Immature natural killer cell (primary cell): ENCODE measurements at regions not wholly inside any gene's neighbourhood (a gene's known extent, or its start where the extent isn't known, plus 50 kb on each side); places are given as distances from the start of the nearest gene placed in this dataset.
"Not testable (repeated sequence)": the region's sequence is repeated elsewhere in the genome, so short reads cannot be mapped to it uniquely, and the experiment has no call there.

Source experiments
- DNase-seq, 3 donors: peaks; one replicate each; pipeline ENCODE4 v3.0.0; 2022; ENCODE audit warnings: mixed read lengths in 1 of 3
- H3K27ac Mint-ChIP-seq, 6 donors: one replicate each; pipeline ENCODE4 v1.8.0; 2020; ENCODE audit warnings: mixed read lengths in 6 of 6, mild to moderate bottlenecking in 5 of 6, inconsistent platforms in 4 of 6, moderate library complexity in 3 of 6
- H3K27me3 Mint-ChIP-seq, 3 donors: one replicate each; pipeline ENCODE4 v1.8.0; 2020 to 2021; ENCODE audit warnings: low read depth in 3 of 3, mild to moderate bottlenecking in 3 of 3, mixed read lengths in 3 of 3, moderate library complexity in 3 of 3, inconsistent platforms in 1 of 3
- H3K36me3 Mint-ChIP-seq, 3 donors: one replicate each; pipeline ENCODE4 v1.8.0; 2020; ENCODE audit warnings: mixed read lengths in 3 of 3, inconsistent platforms in 2 of 3, mild to moderate bottlenecking in 2 of 3
- H3K4me1 Mint-ChIP-seq, 2 donors: one replicate each; pipeline ENCODE4 v1.8.0; 2020; ENCODE audit warnings: inconsistent platforms in 2 of 2, mild to moderate bottlenecking in 2 of 2, mixed read lengths in 2 of 2, moderate library complexity in 1 of 2
- H3K4me3 Mint-ChIP-seq, 5 donors: one replicate each; pipeline ENCODE4 v1.8.0; 2020; ENCODE audit warnings: mild to moderate bottlenecking in 5 of 5, mixed read lengths in 5 of 5, inconsistent platforms in 3 of 5, moderate library complexity in 3 of 5
- H3K9me3 Mint-ChIP-seq, 6 donors: one replicate each; pipeline ENCODE4 v1.8.0; 2020; ENCODE audit warnings: mild to moderate bottlenecking in 6 of 6, mixed read lengths in 6 of 6, inconsistent platforms in 4 of 6, moderate library complexity in 3 of 6

- Mint-ChIP-seq H3K4me3 (no peak overlapping the region), H3K27me3 (peaks cover 0 to 1% (median 0%) of the 10 kb centered on the region in 3 donors), H3K27ac (no peak overlapping the region), H3K4me1 (no peaks in the 10 kb centered on the region), H3K9me3 (peaks cover 6 to 43% (median 14%) of the 10 kb centered on the region in 6 donors), H3K36me3 (no peaks in the 10 kb centered on the region)
- DNase-seq, result no peak
Measured at GRCh38 chr17:71441098-71441497, 679.7 kb upstream of the SOX9 start.

- Mint-ChIP-seq H3K4me1 (no peaks in the 10 kb centered on the region), H3K36me3 (no peaks in the 10 kb centered on the region), H3K9me3 (peaks cover 8 to 41% (median 18%) of the 10 kb centered on the region in 6 donors), H3K4me3 (no peak overlapping the region), H3K27me3 (peaks cover 0 to 2% (median 0%) of the 10 kb centered on the region in 3 donors), H3K27ac (no peak overlapping the region)
- DNase-seq, result no peak
Measured at GRCh38 chr17:71444078-71444477, 676.7 kb upstream of the SOX9 start.

GRCh38 chr17:71446645-71447437 lies 674.0 kb upstream of the SOX9 start:
- Mint-ChIP-seq H3K9me3 (peaks cover 7 to 26% (median 15%) of the 10 kb centered on the region in 6 donors), H3K4me1 (no peaks in the 10 kb centered on the region), H3K4me3 (no peak overlapping the region), H3K36me3 (no peaks in the 10 kb centered on the region), H3K27ac (no peak overlapping the region), H3K27me3 (peaks cover 0 to 2% (median 0%) of the 10 kb centered on the region in 3 donors)
- no peak for DNase-seq

- no peak for DNase-seq
- peaks cover 0 to 2% (median 0%) of the 10 kb centered on the region in 3 donors for H3K27me3 Mint-ChIP-seq
- H3K36me3 Mint-ChIP-seq, result no peaks in the 10 kb centered on the region
- H3K27ac Mint-ChIP-seq, result no peak overlapping the region
- no peak overlapping the region for H3K4me3 Mint-ChIP-seq
- H3K9me3 Mint-ChIP-seq, result peaks cover 7 to 20% (median 13%) of the 10 kb centered on the region in 6 donors
- H3K4me1 Mint-ChIP-seq, result no peaks in the 10 kb centered on the region
Measured at GRCh38 chr17:71447644-71448043, 673.2 kb upstream of the SOX9 start.

GRCh38 chr17:71450657-71451056 lies 670.2 kb upstream of the SOX9 start:
- peaks cover 4 to 16% (median 9%) of the 10 kb centered on the region in 6 donors for H3K9me3 Mint-ChIP-seq
- not testable (repeated sequence) for H3K4me3 Mint-ChIP-seq, H3K27me3 Mint-ChIP-seq, DNase-seq, H3K4me1 Mint-ChIP-seq, H3K36me3 Mint-ChIP-seq, H3K27ac Mint-ChIP-seq

- Mint-ChIP-seq H3K36me3 (no peaks in the 10 kb centered on the region), H3K27ac (no peak overlapping the region), H3K27me3 (peaks cover 0 to 2% (median 2%) of the 10 kb centered on the region in 3 donors), H3K4me3 (no peak overlapping the region), H3K9me3 (peaks cover 0 to 10% (median 4%) of the 10 kb centered on the region in 6 donors), H3K4me1 (no peaks in the 10 kb centered on the region)
- no peak for DNase-seq
Measured at GRCh38 chr17:71453876-71454422, 666.9 kb upstream of the SOX9 start.

GRCh38 chr17:71455219-71455618 lies 665.6 kb upstream of the SOX9 start:
- Mint-ChIP-seq H3K4me1 (no peaks in the 10 kb centered on the region), H3K9me3 (peaks cover 0 to 10% (median 5%) of the 10 kb centered on the region in 6 donors), H3K4me3 (no peak overlapping the region), H3K27ac (no peak overlapping the region), H3K27me3 (peaks cover 0 to 2% (median 2%) of the 10 kb centered on the region in 3 donors), H3K36me3 (no peaks in the 10 kb centered on the region)
- no peak for DNase-seq

GRCh38 chr17:71458322-71458721 lies 662.5 kb upstream of the SOX9 start:
- H3K4me3 Mint-ChIP-seq, result no peak overlapping the region
- peaks cover 0 to 4% (median 2%) of the 10 kb centered on the region in 3 donors for H3K27me3 Mint-ChIP-seq
- H3K36me3 Mint-ChIP-seq, result no peaks in the 10 kb centered on the region
- H3K4me1 Mint-ChIP-seq, result no peaks in the 10 kb centered on the region
- DNase-seq, result no peak
- H3K27ac Mint-ChIP-seq, result no peak overlapping the region
- peaks cover 2 to 20% (median 9%) of the 10 kb centered on the region in 6 donors for H3K9me3 Mint-ChIP-seq

GRCh38 chr17:71460943-71461342 lies 659.9 kb upstream of the SOX9 start:
- Mint-ChIP-seq H3K4me3 (no peak overlapping the region), H3K27me3 (peaks cover 0 to 2% (median 0%) of the 10 kb centered on the region in 3 donors), H3K36me3 (no peaks in the 10 kb centered on the region), H3K4me1 (no peaks in the 10 kb centered on the region), H3K27ac (no peak overlapping the region), H3K9me3 (peaks cover 2 to 31% (median 10%) of the 10 kb centered on the region in 6 donors)
- DNase-seq, result no peak

- no peak overlapping the region for H3K27ac Mint-ChIP-seq
- no peak for DNase-seq
- H3K36me3 Mint-ChIP-seq, result no peaks in the 10 kb centered on the region
- no peaks in the 10 kb centered on the region for H3K4me1 Mint-ChIP-seq
- no peak overlapping the region for H3K4me3 Mint-ChIP-seq
- peaks cover 2 to 35% (median 10%) of the 10 kb centered on the region in 6 donors for H3K9me3 Mint-ChIP-seq
- H3K27me3 Mint-ChIP-seq, result peaks cover 0 to 2% (median 0%) of the 10 kb centered on the region in 3 donors
Measured at GRCh38 chr17:71461498-71462169, 659.2 kb upstream of the SOX9 start.

- H3K27ac Mint-ChIP-seq, result no peak overlapping the region
- H3K27me3 Mint-ChIP-seq, result peaks cover 0 to 2% (median 0%) of the 10 kb centered on the region in 3 donors
- no peak for DNase-seq
- H3K36me3 Mint-ChIP-seq, result no peaks in the 10 kb centered on the region
- no peaks in the 10 kb centered on the region for H3K4me1 Mint-ChIP-seq
- H3K9me3 Mint-ChIP-seq, result peaks cover 5 to 42% (median 7%) of the 10 kb centered on the region in 6 donors
- no peak overlapping the region for H3K4me3 Mint-ChIP-seq
Measured at GRCh38 chr17:71464241-71464640, 656.6 kb upstream of the SOX9 start.

GRCh38 chr17:71464751-71465150 lies 656.1 kb upstream of the SOX9 start:
- Mint-ChIP-seq H3K4me3 (no peak overlapping the region), H3K27me3 (peaks cover 0 to 2% (median 0%) of the 10 kb centered on the region in 3 donors), H3K4me1 (no peaks in the 10 kb centered on the region), H3K27ac (no peak overlapping the region), H3K36me3 (no peaks in the 10 kb centered on the region), H3K9me3 (peaks cover 3 to 42% (median 7%) of the 10 kb centered on the region in 6 donors)
- no peak for DNase-seq

- Mint-ChIP-seq H3K36me3 (no peaks in the 10 kb centered on the region), H3K9me3 (peaks cover 1 to 34% (median 5%) of the 10 kb centered on the region in 6 donors)
Measured at GRCh38 chr17:71467719-71468118, 653.1 kb upstream of the SOX9 start.

GRCh38 chr17:71470062-71470461 lies 650.8 kb upstream of the SOX9 start:
- Mint-ChIP-seq H3K4me3 (no peak overlapping the region), H3K27ac (no peak overlapping the region), H3K27me3 (no peaks in the 10 kb centered on the region), H3K4me1 (no peaks in the 10 kb centered on the region), H3K9me3 (peaks cover 0 to 29% (median 3%) of the 10 kb centered on the region in 6 donors), H3K36me3 (no peaks in the 10 kb centered on the region)
- DNase-seq, result no peak

More at GRCh38 chr17:71467719-71468118, 653.1 kb upstream of the SOX9 start:
- Mint-ChIP-seq H3K4me1 (no peaks in the 10 kb centered on the region), H3K27ac (no peak overlapping the region), H3K4me3 (no peak overlapping the region), H3K27me3 (peaks cover 0 to 2% (median 0%) of the 10 kb centered on the region in 3 donors)
- DNase-seq, result no peak
